ENCODE measurements at regions not wholly inside any gene's neighbourhood (a gene's known extent, or its start where the extent isn't known, plus 50 kb on each side); places are given as distances from the start of the nearest gene placed in this dataset.

DNA sequence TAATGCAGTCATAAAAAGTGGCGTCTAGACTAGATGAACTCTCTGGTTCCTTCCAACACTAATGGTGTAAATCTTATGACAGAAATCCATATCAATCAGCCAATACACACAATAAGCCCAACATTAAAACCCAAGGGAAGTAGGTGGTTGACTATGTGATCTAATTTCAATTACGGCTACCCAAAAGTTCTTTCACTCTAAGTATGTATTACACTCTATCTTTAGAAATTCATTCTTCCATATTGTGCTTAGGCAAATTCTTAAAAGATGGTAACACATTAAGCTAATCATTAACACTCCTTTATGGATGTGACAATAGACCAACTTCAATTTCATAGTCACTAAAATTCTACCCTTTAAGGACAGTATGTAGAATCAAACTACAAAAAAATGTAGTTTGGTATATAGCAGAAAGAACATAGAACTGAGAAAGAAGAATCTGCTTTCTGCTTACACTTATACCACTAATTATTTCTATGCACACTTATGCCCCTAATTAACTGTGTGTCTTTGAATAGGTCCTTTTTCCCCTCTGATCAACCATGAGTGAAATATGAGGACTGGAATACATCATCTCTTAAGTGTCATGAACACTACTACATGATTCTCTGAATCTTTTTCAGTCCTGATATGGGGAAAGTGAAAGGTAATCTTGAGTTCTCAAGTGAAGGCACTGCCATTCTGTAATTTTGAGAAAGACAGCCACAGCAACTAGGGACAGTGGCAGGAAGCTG lies 557.6 kb downstream of the IGSF11 start:
- Histone ChIP-seq H3F3A (replicated peaks; ENCODE audit: insufficient read depth) (no peaks in the 10 kb centered on the region), H3K4me1 (ENCODE audit: control insufficient read depth in 1 of 2, insufficient read depth in 2 of 2, low read depth in 1 of 2, low read length in 1 of 2) (no peaks in the 10 kb centered on the region), H4K20me1 (ENCODE audit: insufficient read depth) (no peaks in the 10 kb centered on the region), H3K4me3 (ENCODE audit: low read depth in 2 of 2, low read length in 1 of 2) (no peak overlapping the region), H3K9ac (no peak overlapping the region), H3K27me3 (ENCODE audit: insufficient read depth) (no peaks in the 10 kb centered on the region), H3K36me3 (replicated peaks in 1 of 2; ENCODE audit: control insufficient read depth in 1 of 2, insufficient read depth in 2 of 2, low read length in 1 of 2) (no peaks in the 10 kb centered on the region), H3K9me3 (no peaks in the 10 kb centered on the region), H3K79me2 (ENCODE audit: insufficient read depth) (no peaks in the 10 kb centered on the region), H3K4me2 (no peak overlapping the region), H2AFZ (ENCODE audit: low read depth) (no peak overlapping the region), H3K27ac (ENCODE audit: low read depth in 2 of 2, low read length in 1 of 2) (no peak overlapping the region), H3K9me2 (0 out of 2 replicates have a peak, but pooled peaks cover 4% of the 10 kb centered on the region)
- DNase-seq = no peak
- ChIA-PET POLR2A (no interaction called here), CTCF (interaction anchor here (0.6 to 1.0 kb wide), 2 partner anchors 26 to 31 kb away, joined by 3 read pairs; no protein-coding TSS in a partner anchor)
- WGBS (ENCODE audit: low lambda C conversion rate) = 86% methylated on average over 2 of the region's 2 CpGs
- TF ChIP-seq GATA2 (CRISPR knock-in tag; IDR thresholded peaks at IDR 0.05) (no peak), YY1 (IDR thresholded peaks at IDR 0.05; ENCODE audit: low read depth) (no peak), POLR2AphosphoS5 (IDR thresholded peaks at IDR 0.05; ENCODE audit: low read depth, low read length) (no peak), NFIC (IDR thresholded peaks at IDR 0.05; ENCODE audit: borderline replicate concordance) (no peak), RXRA (IDR thresholded peaks at IDR 0.05; ENCODE audit: borderline replicate concordance, low read depth) (no peak), NRF1 (IDR thresholded peaks at IDR 0.05; ENCODE audit: low read depth, low read length) (no peak), RAD21 (IDR thresholded peaks at IDR 0.05; ENCODE audit: low read length) (no peak), ELF1 (IDR thresholded peaks at IDR 0.05) (no peak), MXI1 (IDR thresholded peaks at IDR 0.05; ENCODE audit: low read depth, low read length) (no peak)
- TF ChIP-seq, protein P1, sequence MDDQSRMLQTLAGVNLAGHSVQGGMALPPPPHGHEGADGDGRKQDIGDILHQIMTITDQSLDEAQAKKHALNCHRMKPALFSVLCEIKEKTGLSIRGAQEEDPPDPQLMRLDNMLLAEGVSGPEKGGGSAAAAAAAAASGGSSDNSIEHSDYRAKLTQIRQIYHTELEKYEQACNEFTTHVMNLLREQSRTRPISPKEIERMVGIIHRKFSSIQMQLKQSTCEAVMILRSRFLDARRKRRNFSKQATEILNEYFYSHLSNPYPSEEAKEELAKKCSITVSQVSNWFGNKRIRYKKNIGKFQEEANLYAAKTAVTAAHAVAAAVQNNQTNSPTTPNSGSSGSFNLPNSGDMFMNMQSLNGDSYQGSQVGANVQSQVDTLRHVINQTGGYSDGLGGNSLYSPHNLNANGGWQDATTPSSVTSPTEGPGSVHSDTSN (IDR thresholded peaks at IDR 0.05) = no peak

DNA sequence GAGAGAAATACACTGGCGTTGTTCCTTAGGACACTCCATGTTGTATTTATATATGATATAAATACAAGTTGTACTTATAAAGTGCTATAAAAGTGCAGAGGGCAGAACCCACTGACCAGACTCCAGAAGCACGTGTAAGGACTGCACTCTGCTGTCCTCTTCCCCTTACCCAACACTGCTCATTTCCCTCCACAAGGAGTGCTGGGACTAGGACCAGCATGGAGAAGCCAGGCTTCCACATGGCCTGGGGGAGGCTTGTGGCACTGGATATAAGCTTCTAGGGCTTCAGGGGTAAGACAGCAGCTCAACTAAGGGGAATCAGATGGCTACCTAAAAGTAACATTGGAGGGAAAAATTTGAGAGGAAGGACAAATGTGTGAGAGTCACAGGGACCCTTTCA lies 556.9 kb downstream of the IGSF11 start:
- Histone ChIP-seq H3K27me3 (ENCODE audit: insufficient read depth) (no peaks in the 10 kb centered on the region), H3K9me2 (0 out of 2 replicates have a peak, but pooled peaks cover 4% of the 10 kb centered on the region), H3F3A (replicated peaks; ENCODE audit: insufficient read depth) (no peaks in the 10 kb centered on the region), H4K20me1 (ENCODE audit: insufficient read depth) (no peaks in the 10 kb centered on the region), H3K4me1 (ENCODE audit: control insufficient read depth in 1 of 2, insufficient read depth in 2 of 2, low read depth in 1 of 2, low read length in 1 of 2) (no peaks in the 10 kb centered on the region), H3K27ac (ENCODE audit: low read depth in 2 of 2, low read length in 1 of 2) (no peak overlapping the region), H3K79me2 (ENCODE audit: insufficient read depth) (no peaks in the 10 kb centered on the region), H3K36me3 (replicated peaks in 1 of 2; ENCODE audit: control insufficient read depth in 1 of 2, insufficient read depth in 2 of 2, low read length in 1 of 2) (no peaks in the 10 kb centered on the region), H3K9ac (no peak overlapping the region), H3K9me3 (no peaks in the 10 kb centered on the region), H3K4me2 (no peak overlapping the region), H2AFZ (ENCODE audit: low read depth) (no peak overlapping the region), H3K4me3 (ENCODE audit: low read depth in 2 of 2, low read length in 1 of 2) (no peak overlapping the region)
- TF ChIP-seq GABPA (IDR thresholded peaks at IDR 0.05; ENCODE audit: low read depth) = no peak
- no peak for TF ChIP-seq POLR2AphosphoS5 (IDR thresholded peaks at IDR 0.05; ENCODE audit: low read depth, low read length)
- TF ChIP-seq JUND (IDR thresholded peaks at IDR 0.05) = no peak
- TF ChIP-seq, protein P2, sequence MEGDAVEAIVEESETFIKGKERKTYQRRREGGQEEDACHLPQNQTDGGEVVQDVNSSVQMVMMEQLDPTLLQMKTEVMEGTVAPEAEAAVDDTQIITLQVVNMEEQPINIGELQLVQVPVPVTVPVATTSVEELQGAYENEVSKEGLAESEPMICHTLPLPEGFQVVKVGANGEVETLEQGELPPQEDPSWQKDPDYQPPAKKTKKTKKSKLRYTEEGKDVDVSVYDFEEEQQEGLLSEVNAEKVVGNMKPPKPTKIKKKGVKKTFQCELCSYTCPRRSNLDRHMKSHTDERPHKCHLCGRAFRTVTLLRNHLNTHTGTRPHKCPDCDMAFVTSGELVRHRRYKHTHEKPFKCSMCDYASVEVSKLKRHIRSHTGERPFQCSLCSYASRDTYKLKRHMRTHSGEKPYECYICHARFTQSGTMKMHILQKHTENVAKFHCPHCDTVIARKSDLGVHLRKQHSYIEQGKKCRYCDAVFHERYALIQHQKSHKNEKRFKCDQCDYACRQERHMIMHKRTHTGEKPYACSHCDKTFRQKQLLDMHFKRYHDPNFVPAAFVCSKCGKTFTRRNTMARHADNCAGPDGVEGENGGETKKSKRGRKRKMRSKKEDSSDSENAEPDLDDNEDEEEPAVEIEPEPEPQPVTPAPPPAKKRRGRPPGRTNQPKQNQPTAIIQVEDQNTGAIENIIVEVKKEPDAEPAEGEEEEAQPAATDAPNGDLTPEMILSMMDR (IDR thresholded peaks at IDR 0.05) = no peak
- TF ChIP-seq NFIC (IDR thresholded peaks at IDR 0.05; ENCODE audit: borderline replicate concordance) = no peak
- no peak for TF ChIP-seq MXI1 (IDR thresholded peaks at IDR 0.05; ENCODE audit: low read depth, low read length)
- no peak for TF ChIP-seq RXRA (IDR thresholded peaks at IDR 0.05; ENCODE audit: borderline replicate concordance, low read depth)
- TF ChIP-seq, protein P3, sequence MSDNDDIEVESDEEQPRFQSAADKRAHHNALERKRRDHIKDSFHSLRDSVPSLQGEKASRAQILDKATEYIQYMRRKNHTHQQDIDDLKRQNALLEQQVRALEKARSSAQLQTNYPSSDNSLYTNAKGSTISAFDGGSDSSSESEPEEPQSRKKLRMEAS (IDR thresholded peaks at IDR 0.05; ENCODE audit: low read depth) = no peak
- TF ChIP-seq, protein P4, sequence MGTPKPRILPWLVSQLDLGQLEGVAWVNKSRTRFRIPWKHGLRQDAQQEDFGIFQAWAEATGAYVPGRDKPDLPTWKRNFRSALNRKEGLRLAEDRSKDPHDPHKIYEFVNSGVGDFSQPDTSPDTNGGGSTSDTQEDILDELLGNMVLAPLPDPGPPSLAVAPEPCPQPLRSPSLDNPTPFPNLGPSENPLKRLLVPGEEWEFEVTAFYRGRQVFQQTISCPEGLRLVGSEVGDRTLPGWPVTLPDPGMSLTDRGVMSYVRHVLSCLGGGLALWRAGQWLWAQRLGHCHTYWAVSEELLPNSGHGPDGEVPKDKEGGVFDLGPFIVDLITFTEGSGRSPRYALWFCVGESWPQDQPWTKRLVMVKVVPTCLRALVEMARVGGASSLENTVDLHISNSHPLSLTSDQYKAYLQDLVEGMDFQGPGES (IDR thresholded peaks at IDR 0.05; ENCODE audit: low read depth, low read length) = no peak
- TF ChIP-seq RAD21 (IDR thresholded peaks at IDR 0.05; ENCODE audit: low read length) = no peak
- DNase-seq = no peak
- CTCF ChIA-PET = interaction anchor here (1.0 kb wide), 1 partner anchor 31 kb away, joined by 3 read pairs; no protein-coding TSS in a partner anchor
- 13% methylated on average over 2 of the region's 2 CpGs for WGBS (ENCODE audit: low lambda C conversion rate)
- POLR2A ChIA-PET = no interaction called here
